SK-N-SH treated with all-trans-retinoic acid at 6 μM for 48 hours (cell line): ENCODE measurements at regions not wholly inside any gene's neighbourhood (a gene's known extent, or its start where the extent isn't known, plus 50 kb on each side); places are given as distances from the start of the nearest gene placed in this dataset.

Experiments
- ATAC-seq: fragments of 200-7000 bp; cut with Tn5 transposase; 3 replicates; pipeline ENCODE4 v1.9.1; 2020; ENCODE audit warnings: mild to moderate bottlenecking, moderate library complexity
- ARNTL ChIP-seq: fragments of 450-650 bp; formaldehyde crosslinking; IDR thresholded peaks from 2 replicates; pipeline ENCODE4 v1.5.0; 2020; ENCODE audit warnings: low read depth, mild to moderate bottlenecking, moderate library complexity, borderline replicate concordance
- BACH2 ChIP-seq: fragments of 250-450 bp; sonication (Bioruptor Pico); IDR thresholded peaks from 2 replicates; pipeline ENCODE4 v1.9.0; 2021; ENCODE audit warnings: mild to moderate bottlenecking, borderline replicate concordance
- CREB5 ChIP-seq: fragments of 250-450 bp; sonication (Bioruptor Pico); IDR thresholded peaks from 2 replicates; pipeline ENCODE4 v1.5.1; 2020; ENCODE audit warnings: low read depth, mild to moderate bottlenecking, moderate library complexity
- CSDC2 ChIP-seq: fragments of 250-450 bp; sonication (Bioruptor Pico); IDR thresholded peaks from 2 replicates; pipeline ENCODE4 v1.5.0; 2020; ENCODE audit warnings: mild to moderate bottlenecking, moderate library complexity
- CSRNP3 ChIP-seq: fragments of 250-450 bp; sonication (Bioruptor Pico); IDR thresholded peaks from 2 replicates; pipeline ENCODE4 v1.5.1; 2021; ENCODE audit warnings: mild to moderate bottlenecking, moderate library complexity
- ESRRG ChIP-seq: fragments of 250-450 bp; sonication (Bioruptor Pico); IDR thresholded peaks from 2 replicates; pipeline ENCODE4 v1.6.1; 2021; ENCODE audit warnings: mild to moderate bottlenecking
- GLIS3 ChIP-seq: fragments of 250-450 bp; sonication (Bioruptor Pico); IDR thresholded peaks from 2 replicates; pipeline ENCODE4 v1.5.0; 2020; ENCODE audit warnings: mild to moderate bottlenecking, moderate library complexity
- ISL1 ChIP-seq: fragments of 250-450 bp; sonication (Bioruptor Pico); IDR thresholded peaks from 2 replicates; pipeline ENCODE4 v2.1.2; 2022; ENCODE audit warnings: mild to moderate bottlenecking, moderate library complexity
- OSR1 ChIP-seq: fragments of 250-450 bp; sonication (Bioruptor Pico); IDR thresholded peaks from 2 replicates; pipeline ENCODE4 v1.8.0; 2022; ENCODE audit warnings: moderate library complexity, mild to moderate bottlenecking, inconsistent platforms
- PATZ1 ChIP-seq: fragments of 250-450 bp; sonication (Bioruptor Pico); IDR thresholded peaks from 2 replicates; pipeline ENCODE4 v1.8.0; 2020; ENCODE audit warnings: mild to moderate bottlenecking, moderate library complexity, borderline replicate concordance
- PPARA ChIP-seq: fragments of 250-450 bp; sonication (Bioruptor Pico); IDR thresholded peaks from 2 replicates; pipeline ENCODE4 v1.5.0; 2020; ENCODE audit warnings: mild to moderate bottlenecking, borderline replicate concordance
- RARB ChIP-seq: fragments of 250-450 bp; sonication (Bioruptor Pico); IDR thresholded peaks from 2 replicates; pipeline ENCODE4 v1.8.0; 2021; ENCODE audit warnings: mild to moderate bottlenecking, moderate library complexity
- SNAI2 ChIP-seq: fragments of 250-450 bp; sonication (Bioruptor Pico); IDR thresholded peaks from 2 replicates; pipeline ENCODE4 v1.5.0; 2020; ENCODE audit warnings: mild to moderate bottlenecking, moderate library complexity
- TOX ChIP-seq: fragments of 250-450 bp; sonication (Bioruptor Pico); IDR thresholded peaks from 2 replicates; pipeline ENCODE4 v1.8.0; 2021; ENCODE audit warnings: mild to moderate bottlenecking, moderate library complexity, borderline replicate concordance
- TSHZ2 ChIP-seq: fragments of 250-450 bp; sonication (Bioruptor Pico); IDR thresholded peaks from 2 replicates; pipeline ENCODE4 v1.5.0; 2020; ENCODE audit warnings: mild to moderate bottlenecking, moderate library complexity
- ZC3H10 ChIP-seq: fragments of 250-450 bp; sonication (Bioruptor Pico); IDR thresholded peaks from 2 replicates; pipeline ENCODE4 v1.5.1; 2021; ENCODE audit warnings: mild to moderate bottlenecking, moderate library complexity
- ZFP3 ChIP-seq: fragments of 250-450 bp; sonication (Bioruptor Pico); IDR thresholded peaks from 2 replicates; pipeline ENCODE4 v1.5.0; 2020; ENCODE audit warnings: mild to moderate bottlenecking, moderate library complexity
- ZNF565 ChIP-seq: fragments of 450-650 bp; formaldehyde crosslinking; conservative IDR thresholded peaks from 2 replicates; pipeline ENCODE4 v1.5.0; 2020; ENCODE audit warnings: low read depth, mild to moderate bottlenecking, moderate library complexity
- ZNF70 ChIP-seq: fragments of 450-650 bp; formaldehyde crosslinking; IDR thresholded peaks from 2 replicates; pipeline ENCODE4 v1.5.0; 2020; ENCODE audit warnings: mild to moderate bottlenecking, moderate library complexity

GRCh38 chr4:135429528-135429927 lies 1227.9 kb upstream of the PABPC4L start:
- TF ChIP-seq PATZ1 (CRISPR knock-in tag), result no peak
- TF ChIP-seq ESRRG (CRISPR knock-in tag), result no peak
- TF ChIP-seq TOX (CRISPR knock-in tag), result no peak
- TF ChIP-seq ZC3H10 (CRISPR knock-in tag), result no peak
- TF ChIP-seq PPARA (CRISPR knock-in tag), result no peak
- no peak for TF ChIP-seq RARB (CRISPR knock-in tag)
- TF ChIP-seq ZFP3 (CRISPR knock-in tag), result no peak
- TF ChIP-seq SNAI2, result no peak
- no peak for TF ChIP-seq CREB5 (CRISPR knock-in tag)
- TF ChIP-seq ISL1 (CRISPR knock-in tag), result no peak
- no peak for TF ChIP-seq TSHZ2 (CRISPR knock-in tag)
- no peak for TF ChIP-seq ZNF565 (CRISPR knock-in tag)
- TF ChIP-seq GLIS3, result no peak
- TF ChIP-seq ZNF70 (CRISPR knock-in tag), result no peak
- TF ChIP-seq CSDC2, result no peak
- TF ChIP-seq BACH2 (CRISPR knock-in tag), result no peak
- TF ChIP-seq CSRNP3 (CRISPR knock-in tag), result no peak
- no peak for ATAC-seq

- no peak for TF ChIP-seq CSDC2
- no peak for TF ChIP-seq ZFP3 (CRISPR knock-in tag)
- TF ChIP-seq BACH2 (CRISPR knock-in tag), result no peak
- TF ChIP-seq ESRRG (CRISPR knock-in tag), result no peak
- TF ChIP-seq ZNF70 (CRISPR knock-in tag), result no peak
- no peak for TF ChIP-seq SNAI2
- TF ChIP-seq ISL1 (CRISPR knock-in tag), result no peak
- TF ChIP-seq TSHZ2 (CRISPR knock-in tag), result no peak
- TF ChIP-seq TOX (CRISPR knock-in tag), result no peak
- TF ChIP-seq GLIS3, result no peak
- TF ChIP-seq CREB5 (CRISPR knock-in tag), result no peak
- TF ChIP-seq ARNTL, result no peak
- no peak for TF ChIP-seq OSR1 (CRISPR knock-in tag)
- ATAC-seq, result peak; percentile 50; the same call in 2 of the 3 replicates
Measured at GRCh38 chr4:135418353-135418752, 1216.8 kb upstream of the PABPC4L start.
